GM18505 (cell line): ENCODE measurements at regions not wholly inside any gene's neighbourhood (a gene's known extent, or its start where the extent isn't known, plus 50 kb on each side); places are given as distances from the start of the nearest gene placed in this dataset.

ENCODE experiments used
- ATAC-seq: cut with Tn5 transposase; IDR thresholded peaks from one replicate; pipeline ENCODE4 v1.9.1; 2021; ENCODE audit not compliant: unreplicated experiment
- POLR2A ChIP-seq: IDR thresholded peaks from 4 replicates; pipeline ENCODE4 v1.6.1; 2011; ENCODE audit warnings: borderline replicate concordance; ENCODE audit not compliant: insufficient read depth, insufficient read length; ENCODE audit errors: extremely low read depth

DNA sequence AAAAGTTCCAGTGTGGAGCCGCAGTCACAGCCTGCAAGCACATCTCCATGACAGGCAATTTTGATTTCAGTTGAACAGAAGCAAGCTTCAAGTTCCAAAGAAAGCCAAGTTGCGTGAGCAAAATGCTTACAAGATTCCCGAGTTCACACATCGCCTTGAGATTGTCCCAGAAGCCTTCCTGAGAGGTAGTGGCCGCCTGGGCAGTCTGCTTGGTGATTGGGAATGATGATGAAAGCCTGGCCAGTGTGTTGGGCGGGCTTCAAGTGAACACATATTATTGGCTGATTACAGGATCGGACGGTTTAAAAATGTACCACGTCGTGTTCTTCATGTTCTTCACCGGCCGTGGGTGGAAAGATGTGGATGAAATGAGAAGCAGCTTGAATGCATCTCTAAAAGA is 185.5 kb downstream of the FOXL1 start:
- TF ChIP-seq POLR2A = no peak
- no peak for ATAC-seq

DNA sequence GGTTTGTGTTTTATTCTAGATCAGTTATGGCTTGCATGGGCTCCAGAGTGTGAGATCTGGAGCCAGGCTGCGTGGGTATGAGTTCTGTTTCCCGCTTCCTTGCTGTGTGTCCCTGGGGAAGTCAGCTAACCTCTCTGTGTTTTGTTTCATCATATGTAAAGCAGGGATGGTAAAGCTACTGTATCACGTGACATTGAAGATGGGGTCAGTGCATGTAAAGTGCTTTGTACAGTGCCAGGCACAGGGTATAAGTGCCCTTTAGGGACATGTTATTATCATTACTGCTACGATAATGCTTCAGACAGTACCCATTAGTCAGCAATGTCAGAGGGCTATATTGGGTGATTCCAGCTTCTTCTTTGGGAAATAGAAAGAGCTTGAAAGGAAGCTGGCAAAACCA is 186.2 kb downstream of the FOXL1 start:
- TF ChIP-seq POLR2A = no peak
- no peak for ATAC-seq

DNA sequence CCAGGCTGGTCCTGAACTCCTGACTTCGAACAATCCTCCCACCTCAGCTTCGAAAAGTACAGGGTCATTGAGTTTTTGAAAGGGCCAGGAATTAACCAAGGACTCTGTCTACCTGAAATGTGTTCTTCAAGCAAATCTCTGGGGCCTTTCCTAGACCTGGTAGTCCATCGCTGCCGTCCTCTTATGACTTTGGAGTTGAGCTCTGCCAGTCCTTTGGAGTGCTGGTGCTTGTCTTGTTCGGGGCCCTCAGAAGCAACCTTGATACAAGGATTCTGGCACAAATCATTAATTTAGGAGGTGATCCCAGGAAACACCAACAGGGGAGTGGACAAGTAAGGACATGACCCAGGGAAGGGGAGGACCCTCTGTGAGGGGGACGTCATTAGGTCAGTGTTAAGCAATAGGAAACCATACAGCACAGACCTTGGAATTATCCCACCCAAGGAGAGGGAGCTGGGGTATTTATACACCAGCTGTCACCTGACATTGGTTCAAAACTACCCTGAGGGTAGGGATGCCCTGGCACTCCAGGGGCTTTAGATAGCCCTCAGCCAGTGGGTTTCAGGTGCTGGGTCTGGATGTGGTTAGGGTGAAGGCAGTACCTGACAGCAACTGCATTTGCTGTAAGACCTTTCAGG is 187.2 kb downstream of the FOXL1 start:
- no peak for TF ChIP-seq POLR2A
- ATAC-seq = no peak

DNA sequence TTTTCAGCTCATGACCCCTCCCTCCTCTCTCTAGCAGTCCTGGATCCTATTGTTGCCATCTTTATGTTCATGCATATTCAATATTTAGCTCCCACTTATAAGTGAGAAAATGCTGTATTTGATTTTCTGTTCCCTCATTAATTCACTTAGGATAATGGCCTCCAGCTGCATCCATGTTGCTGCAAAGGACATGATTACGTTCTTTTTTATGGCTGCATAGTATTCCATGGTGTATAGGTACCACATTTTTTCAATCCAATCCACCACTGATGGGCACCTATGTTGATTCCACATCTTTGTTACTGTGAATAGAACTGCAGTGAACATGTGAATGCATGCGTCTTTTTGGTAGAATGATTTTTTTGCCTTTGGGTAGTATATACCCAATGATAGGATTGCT is 188.4 kb downstream of the FOXL1 start:
- no peak for TF ChIP-seq POLR2A
- ATAC-seq = no peak

DNA sequence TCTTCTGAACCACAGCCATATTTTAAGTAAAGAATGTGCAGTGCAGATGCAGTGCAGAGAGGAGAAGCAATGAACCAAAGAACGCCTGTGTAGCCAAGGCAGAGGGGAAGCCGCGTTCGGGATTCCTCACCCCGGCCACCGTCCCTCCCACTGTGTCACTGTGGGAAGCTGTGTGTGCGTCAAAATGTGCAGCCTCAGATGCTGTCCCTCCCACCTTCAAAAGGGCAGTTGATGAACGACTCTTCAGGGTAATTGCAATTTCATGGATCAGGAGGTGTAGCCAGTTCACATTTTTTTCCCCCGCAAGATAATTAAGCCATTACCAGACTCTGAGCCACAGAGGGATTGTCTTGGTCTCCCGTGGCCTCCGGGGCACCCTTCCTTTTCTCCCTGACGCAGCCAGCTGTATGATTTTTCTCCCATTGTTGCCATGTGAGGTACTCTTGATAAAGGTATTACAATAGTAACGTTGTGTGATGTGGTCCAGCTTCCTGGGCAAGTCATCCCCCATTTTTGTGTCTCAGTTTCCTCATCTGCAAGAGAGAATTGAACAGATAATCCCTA is 190.0 kb downstream of the FOXL1 start:
- TF ChIP-seq POLR2A = no peak
- ATAC-seq = no peak

DNA sequence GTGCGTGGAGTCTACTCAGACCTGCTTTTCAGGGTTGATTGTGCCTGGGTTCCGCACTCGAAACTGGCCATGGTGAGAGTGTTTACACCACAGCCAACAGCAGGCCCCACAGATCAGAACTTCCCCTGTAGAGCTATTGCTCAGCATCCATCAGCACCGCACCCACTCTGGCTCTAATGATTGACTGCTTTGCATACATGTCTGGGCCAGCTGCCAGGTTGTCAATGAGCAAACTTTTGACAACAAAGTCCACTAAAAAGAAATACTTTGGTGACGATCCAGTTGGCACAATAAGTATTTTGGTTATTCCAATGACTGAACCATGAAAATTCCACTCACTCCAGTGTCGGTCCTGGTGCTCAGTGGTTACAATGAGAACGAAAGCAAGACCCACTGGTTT is 190.7 kb downstream of the FOXL1 start:
- ATAC-seq = no peak
- TF ChIP-seq POLR2A = no peak

DNA sequence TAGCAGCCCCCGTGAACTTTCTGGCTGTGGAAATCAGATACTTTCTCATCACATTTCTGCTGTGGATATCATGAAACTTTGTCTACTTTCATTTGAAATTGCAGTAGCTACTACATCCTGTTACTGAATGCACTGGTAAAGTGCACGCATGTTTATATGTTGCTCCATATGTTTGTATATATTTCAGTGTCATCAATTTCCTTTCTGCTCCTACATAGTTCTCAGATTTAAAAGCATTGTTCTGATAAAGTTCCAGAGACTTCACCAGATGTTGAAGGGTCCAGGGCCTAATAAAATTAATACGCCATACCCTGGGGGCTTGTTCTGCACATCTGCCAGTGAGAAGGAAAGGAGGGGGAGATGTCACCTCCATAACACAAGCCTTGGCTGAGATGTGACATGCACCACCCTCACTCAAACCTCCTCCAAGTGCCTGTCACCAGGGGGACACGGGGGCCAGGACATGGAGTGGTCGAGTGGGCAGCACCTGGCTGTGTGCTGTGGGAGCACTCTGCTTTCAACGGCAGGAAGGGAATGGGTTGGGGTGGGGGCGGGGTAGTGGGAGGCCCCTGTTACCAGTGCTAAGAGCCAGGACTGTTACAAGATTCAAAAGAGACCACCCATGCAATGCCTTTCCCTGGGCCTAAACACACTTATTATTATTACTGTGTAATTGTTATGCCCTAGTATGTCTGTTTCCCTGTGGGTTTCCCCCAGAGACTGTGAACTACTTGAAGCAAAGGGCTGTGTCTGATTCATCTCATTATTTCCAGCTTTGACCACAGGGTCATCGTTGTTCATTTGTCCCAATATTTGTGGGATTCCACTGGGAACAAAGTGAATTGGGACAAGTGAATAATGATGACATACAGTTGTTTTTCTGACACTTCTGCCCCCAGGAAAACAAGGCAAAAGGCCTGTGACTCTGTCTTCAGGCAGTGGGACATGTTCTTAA is 193.4 kb downstream of the FOXL1 start:
- no peak for TF ChIP-seq POLR2A
- ATAC-seq = no peak

DNA sequence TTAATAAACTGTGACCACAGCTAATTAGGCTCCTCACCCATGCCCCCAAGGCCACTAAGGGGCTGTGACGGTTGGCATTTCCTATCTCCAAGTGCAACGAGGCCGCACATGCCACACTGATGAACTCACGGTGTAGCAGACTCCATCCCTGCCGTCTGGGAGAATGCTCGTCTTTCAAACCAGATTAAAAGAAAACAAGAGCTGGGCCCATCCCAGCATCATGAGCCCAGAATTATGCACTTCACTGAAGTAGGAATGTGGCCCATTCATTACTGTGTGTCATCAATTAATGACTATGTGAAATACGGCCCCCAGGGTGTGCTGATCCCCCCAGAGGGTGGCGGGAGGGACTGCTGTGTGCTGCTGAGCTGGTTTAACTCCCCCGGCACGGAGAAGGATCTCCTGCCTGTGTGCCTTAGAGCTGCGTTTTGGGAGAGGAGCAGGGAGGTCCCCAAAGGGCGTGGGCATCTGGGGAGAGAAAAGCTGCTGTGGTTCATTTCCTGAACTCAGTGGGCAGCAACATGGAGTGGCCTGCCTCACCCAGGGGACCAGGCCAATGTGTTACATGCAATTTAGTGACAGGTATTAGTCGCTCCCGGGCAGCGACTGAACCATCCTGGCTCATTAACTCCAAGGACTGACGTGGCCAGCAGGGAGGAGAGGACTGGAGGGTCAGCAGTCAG is 194.5 kb downstream of the FOXL1 start:
- TF ChIP-seq POLR2A = no peak

DNA sequence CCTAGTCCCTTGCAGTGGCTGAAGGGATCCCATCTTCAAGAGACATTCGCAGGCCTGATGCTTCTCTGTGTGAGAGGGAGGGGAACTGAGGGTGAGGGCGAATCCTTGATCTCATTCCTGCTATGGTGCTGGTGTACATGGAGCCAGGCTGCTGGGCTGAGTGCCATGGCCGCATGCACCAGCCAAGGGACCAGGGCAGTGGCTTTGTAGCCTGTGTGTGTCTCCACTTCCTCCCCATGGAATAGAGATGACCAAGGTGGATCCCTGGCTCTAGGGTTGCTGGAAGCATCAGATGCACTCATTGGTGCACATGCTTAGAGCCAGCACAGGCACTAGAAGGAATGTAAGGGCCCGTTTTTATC is 195.0 kb downstream of the FOXL1 start:
- no peak for TF ChIP-seq POLR2A
- no peak for ATAC-seq

More for the DNA sequence above, 194.5 kb downstream of the FOXL1 start:
- no peak for ATAC-seq

DNA sequence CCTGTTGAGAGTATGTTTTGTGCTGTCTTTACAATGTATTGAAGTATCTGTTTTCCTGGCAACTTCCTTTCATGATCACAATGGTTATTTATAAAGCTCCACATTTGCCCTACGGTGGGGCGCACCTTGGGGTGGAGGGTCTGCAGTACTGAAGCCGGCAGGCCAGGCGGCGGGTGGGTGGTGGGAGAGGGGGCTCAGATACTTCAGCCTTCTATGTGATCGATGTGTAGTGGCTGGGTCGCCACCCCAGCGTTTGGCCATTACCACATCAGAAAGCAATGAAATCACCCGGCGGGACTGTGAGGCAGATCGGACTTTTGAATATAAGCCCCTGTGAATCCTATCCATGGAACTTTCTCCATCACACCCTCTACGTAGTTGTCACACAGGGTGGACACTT is 196.6 kb downstream of the FOXL1 start:
- TF ChIP-seq POLR2A = no peak

DNA sequence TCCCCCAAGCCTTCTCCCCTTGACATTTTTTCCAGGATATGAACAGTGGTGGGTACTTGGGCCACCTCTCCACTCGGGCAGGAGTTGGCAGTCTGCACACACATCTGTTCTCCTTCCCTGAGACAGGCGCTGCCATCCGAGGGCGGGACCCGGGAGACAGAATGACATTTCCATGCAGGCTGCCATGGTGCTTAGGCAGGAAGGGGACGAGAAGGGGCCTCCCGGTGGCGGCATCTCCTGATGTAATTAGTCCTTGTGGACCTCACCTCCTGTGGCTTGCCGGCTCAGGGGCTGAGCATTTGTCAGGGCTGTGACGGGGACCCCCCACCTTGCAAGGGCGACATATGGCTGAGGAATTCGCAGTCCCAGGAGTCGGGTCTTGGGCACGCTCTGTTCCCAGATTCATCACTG is 197.2 kb downstream of the FOXL1 start:
- TF ChIP-seq POLR2A = no peak
- ATAC-seq = no peak

More for the DNA sequence above, 196.6 kb downstream of the FOXL1 start:
- no peak for ATAC-seq

DNA sequence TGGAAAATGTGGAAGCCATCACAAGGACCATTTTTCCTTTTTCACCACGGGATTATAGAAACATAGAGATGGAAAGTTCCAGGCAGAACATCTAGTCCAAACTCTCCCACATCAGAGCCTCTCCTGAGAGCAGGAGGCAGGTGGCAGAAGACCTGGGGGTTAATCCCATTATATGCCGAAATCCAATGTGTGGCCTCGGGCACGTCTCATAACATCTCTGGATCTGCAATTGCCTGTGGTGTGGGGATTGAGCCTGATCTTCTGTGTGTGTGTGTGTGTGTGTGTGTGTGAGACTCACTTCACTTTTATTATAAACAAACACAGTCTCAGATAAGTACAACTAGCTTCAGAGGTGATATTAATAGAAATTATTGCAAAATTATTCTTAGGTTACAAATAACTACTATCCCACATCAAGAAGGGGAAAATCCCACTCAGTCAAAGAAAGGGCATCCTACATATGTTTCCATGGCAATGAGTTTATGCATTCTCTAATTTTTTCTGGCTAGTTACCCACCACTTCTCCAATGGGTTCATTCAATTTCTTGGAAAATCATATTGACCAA is 199.1 kb downstream of the FOXL1 start:
- ATAC-seq = no peak
- TF ChIP-seq POLR2A = no peak

DNA sequence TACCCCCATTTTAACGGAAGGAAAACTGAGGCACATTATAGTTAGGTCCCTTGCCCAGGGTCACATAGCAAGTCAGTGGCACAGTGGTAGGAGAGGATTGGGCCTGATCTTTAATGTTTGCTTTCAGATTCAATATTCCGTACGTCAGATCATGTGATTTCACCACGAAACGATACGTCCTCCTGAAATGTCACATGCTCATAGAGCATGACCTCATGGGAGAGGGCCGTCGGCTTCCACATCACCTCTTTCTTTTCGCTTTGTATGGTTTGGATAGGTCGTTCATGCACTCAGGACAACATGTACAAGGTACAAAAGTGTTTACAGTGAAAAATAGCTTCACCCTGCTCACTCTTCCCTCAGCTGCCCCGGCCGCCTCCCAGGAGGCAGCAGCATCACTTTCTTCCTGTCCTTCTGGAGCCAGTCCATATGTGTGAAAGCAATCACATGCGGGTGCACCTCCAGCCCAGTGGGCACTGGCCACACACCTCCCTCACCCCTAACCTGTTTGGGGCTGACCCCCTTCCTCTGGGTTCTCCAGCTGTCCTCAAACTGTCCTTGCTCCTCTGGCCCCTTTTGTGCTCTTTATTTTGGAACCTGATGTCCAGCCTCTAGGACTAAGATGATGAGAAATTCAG is 199.9 kb downstream of the FOXL1 start:
- no peak for ATAC-seq

DNA sequence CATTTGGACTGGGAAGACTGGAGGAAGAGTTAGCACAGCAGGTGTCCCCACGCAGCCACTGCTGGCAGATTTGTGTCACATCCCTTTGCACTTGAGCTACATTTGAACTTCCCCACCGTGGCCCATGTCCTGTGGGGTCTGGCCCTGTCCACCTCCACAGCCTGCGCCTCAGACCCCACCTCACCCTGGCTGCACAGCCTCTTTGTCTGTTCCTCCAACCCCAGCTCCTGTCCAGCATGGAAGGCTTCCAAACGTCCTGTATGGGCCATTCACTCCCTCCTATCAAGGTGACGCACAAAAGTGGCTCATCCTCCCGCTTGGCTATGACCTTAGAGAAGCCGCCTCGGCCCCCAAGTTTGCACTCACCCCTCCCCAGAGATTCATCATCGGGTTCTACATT is 200.6 kb downstream of the FOXL1 start:
- TF ChIP-seq POLR2A = no peak
- ATAC-seq = no peak

More for the DNA sequence above, 199.9 kb downstream of the FOXL1 start:
- no peak for TF ChIP-seq POLR2A
